Heart right ventricle (tissue), 16 donors: ENCODE measurements at regions not wholly inside any gene's neighbourhood (a gene's known extent, or its start where the extent isn't known, plus 50 kb on each side); places are given as distances from the start of the nearest gene placed in this dataset.

Experiments used
- ATAC-seq, 8 donors: fragments of 200-7000 bp; cut with Tn5 transposase; one replicate each; pipeline ENCODE4 v1.9.1; 2020; ENCODE audit warnings: mild to moderate bottlenecking in 8 of 8, moderate library complexity in 8 of 8, moderate number of reproducible peaks in 1 of 8
- DNase-seq, 2 donors: peaks; one replicate each; pipeline ENCODE4 v3.0.0-alpha.2; 2020
- H3K27ac ChIP-seq, 10 donors: fragments of 200-600 bp; sonication (generic) in 2 of 10; one replicate each; pipeline versions ENCODE4 v1.5.0 to v1.8.0; 2020 to 2022; ENCODE audit warnings: mild to moderate bottlenecking in 3 of 10
- H3K27me3 ChIP-seq, 7 donors: fragments of 200-600 bp; one replicate each; pipeline ENCODE4 v1.8.0; 2021 to 2022; ENCODE audit warnings: mild to moderate bottlenecking in 2 of 7
- H3K36me3 ChIP-seq, 9 donors: fragments of 200-600 bp; sonication (generic) in 1 of 9; one replicate each; pipeline versions ENCODE4 v1.5.0 to v1.8.0; 2020 to 2022; ENCODE audit warnings: mild to moderate bottlenecking in 2 of 9
- H3K4me1 ChIP-seq, 9 donors: fragments of 200-600 bp; sonication (generic) in 1 of 9; one replicate each; pipeline versions ENCODE4 v1.5.0 to v1.8.0; 2020 to 2022; ENCODE audit warnings: mild to moderate bottlenecking in 4 of 9
- H3K4me3 ChIP-seq, 10 donors: fragments of 200-600 bp; sonication (generic) in 2 of 10; one replicate each; pipeline versions ENCODE4 v1.5.0 to v1.8.0; 2020 to 2022; ENCODE audit warnings: mild to moderate bottlenecking in 7 of 10, moderate library complexity in 2 of 10
- H3K9me3 ChIP-seq, 11 donors: fragments of 200-600 bp in 10 of 11; sonication (generic) in 2 of 11; one replicate each; pipeline versions ENCODE4 v1.5.0 to v1.8.0; 2013 to 2022; ENCODE audit warnings: mild to moderate bottlenecking in 2 of 11, control low read depth in 1 of 11, moderate library complexity in 1 of 11
- WGBS, 2 donors: extraction: QIAGEN DNeasy Blood & Tissue Kit; methylation state at CpG; one replicate each; pipeline ENCODE4 v1.1.7; 2013; ENCODE audit warnings: inconsistent platforms in 1 of 2; 5-methylcytosine and 5-hydroxymethylcytosine counted together
- intact Hi-C, 10 donors: fragments of 100-400 bp; cut with DNase I; formaldehyde crosslinking; loops; one replicate each; pipeline versions ENCODE4 v1.11.1 to v1.14.2; 2022
- TF ChIP-seq, protein P1 (sequence below), 9 donors: fragments of 200-600 bp; sonication (generic) in 2 of 9; IDR thresholded peaks; one replicate each; pipeline versions ENCODE4 v1.5.0 to v1.8.0; 2021 to 2022; ENCODE audit warnings: antibody characterized with exemption in 9 of 9, mild to moderate bottlenecking in 5 of 9, moderate library complexity in 1 of 9
- donor health status: Arrhythmogenic right ventricular cardiomyopathy.
- donor health status: ischemic (EF 13 %, LVEDD 7.1; RV severe dilation, severe dysfunction).
- donor health status: healthy with polysubstance abuse.
- donor health status: DM: no; HTN: yes; CAD: no.
- donor health status: DM: no; HTN: no; CAD: no.
- donor health status: ischemic (EF 25% LVEDD 6.9; RV normal size, moderate dysfunction).
- donor health status: ischemic (EF 25% LVEDD 5.7; RV mildly dilated, moderate dysfunction).
- donor health status: healthy.
- donor health status: DM: yes; HTN: yes; CAD: no.
- donor health status: Ischemic cardiomyopathy.
- donor health status: ischemic (EF 35%, LVEDD 5.7; RV mildly dilated, moderate dysfunction).
- donor health status: nonischemic (EF 11% LVEDD 7.7; RV severe dilation, severe dysfunction).
- donor health status: DM: yes; HTN: yes; CAD: no.
- donor health status: PGD.
- donor health status: ischemic (EF 29% LVEDD 5.4; RV normal size, mild dysfunction).
- donor health status: nonischemic (EF 23%, LVEDD 6.1; RV moderate dilation, normal function).

DNA sequence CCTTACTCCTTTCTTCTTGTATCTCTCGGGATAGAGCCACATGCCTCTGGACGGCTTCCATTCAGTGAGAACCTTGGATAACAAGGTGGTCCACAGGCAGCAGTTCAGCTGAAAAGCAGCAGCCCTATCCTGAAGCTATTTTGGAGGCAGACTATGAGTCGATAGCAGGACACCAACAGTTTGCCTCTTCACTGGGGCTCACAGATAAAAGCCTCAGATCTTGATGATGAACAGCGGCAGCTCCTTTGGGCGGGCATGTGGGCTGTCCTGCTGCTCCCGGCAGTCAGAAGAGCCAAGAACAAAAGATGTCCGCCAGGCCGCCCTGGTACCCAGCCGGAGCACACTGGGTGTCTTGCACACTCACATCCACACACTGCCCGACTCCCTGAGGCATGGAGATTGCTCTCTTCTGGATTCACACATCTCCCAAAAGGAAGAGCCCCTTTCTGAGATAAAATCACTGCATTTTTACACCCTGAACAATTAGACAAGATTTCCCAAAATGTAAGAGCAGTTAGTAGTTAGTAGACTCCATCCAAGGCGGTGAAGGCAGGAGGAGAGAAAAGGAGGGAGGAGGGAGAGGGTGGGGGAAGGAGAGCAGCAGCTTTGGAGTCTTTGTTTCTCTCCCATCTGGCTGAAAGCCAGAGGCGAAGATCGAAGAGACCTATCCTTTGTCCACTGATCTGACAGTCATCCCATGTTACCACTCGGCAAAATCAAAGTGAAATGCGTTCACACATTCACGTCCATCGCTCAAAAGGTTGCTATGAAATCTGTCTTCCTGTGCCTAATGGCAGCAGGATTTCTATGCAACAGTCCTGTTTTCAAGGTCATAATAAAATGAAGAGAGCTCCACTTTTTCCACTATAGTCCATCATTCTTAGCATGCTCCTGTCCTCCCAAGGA is 90.1 kb upstream of the KLF7 start:
- intact Hi-C loops = loop anchor here in 2 of 10 donors (5.0 kb wide), 2 partner anchors 89 to 216 kb away; partner anchors contain the start of gene KLF7 (in 1 of the 2)
- TF ChIP-seq, protein P1, sequence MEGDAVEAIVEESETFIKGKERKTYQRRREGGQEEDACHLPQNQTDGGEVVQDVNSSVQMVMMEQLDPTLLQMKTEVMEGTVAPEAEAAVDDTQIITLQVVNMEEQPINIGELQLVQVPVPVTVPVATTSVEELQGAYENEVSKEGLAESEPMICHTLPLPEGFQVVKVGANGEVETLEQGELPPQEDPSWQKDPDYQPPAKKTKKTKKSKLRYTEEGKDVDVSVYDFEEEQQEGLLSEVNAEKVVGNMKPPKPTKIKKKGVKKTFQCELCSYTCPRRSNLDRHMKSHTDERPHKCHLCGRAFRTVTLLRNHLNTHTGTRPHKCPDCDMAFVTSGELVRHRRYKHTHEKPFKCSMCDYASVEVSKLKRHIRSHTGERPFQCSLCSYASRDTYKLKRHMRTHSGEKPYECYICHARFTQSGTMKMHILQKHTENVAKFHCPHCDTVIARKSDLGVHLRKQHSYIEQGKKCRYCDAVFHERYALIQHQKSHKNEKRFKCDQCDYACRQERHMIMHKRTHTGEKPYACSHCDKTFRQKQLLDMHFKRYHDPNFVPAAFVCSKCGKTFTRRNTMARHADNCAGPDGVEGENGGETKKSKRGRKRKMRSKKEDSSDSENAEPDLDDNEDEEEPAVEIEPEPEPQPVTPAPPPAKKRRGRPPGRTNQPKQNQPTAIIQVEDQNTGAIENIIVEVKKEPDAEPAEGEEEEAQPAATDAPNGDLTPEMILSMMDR (IDR thresholded peaks at IDR 0.05) = no peak
- Histone ChIP-seq H3K4me1 (peaks cover 15 to 70% (median 40%) of the 10 kb centered on the region in 9 donors), H3K9me3 (no peaks in the 10 kb centered on the region), H3K27ac (peak overlapping the region in 1 of 10 donors; percentile 69), H3K4me3 (no peak overlapping the region), H3K27me3 (no peaks in the 10 kb centered on the region), H3K36me3 (no peaks in the 10 kb centered on the region)
- WGBS, 2 donors = 85 to 86% methylated on average over 17 of the region's 17 CpGs
- ATAC-seq (no peak), DNase-seq (no peak)

- H3K4me3 ChIP-seq = no peak overlapping the region
- H3K27me3 ChIP-seq = no peaks in the 10 kb centered on the region
- H3K4me1 ChIP-seq = peaks cover 15 to 62% (median 40%) of the 10 kb centered on the region in 9 donors
- TF ChIP-seq, protein P1 (IDR thresholded peaks at IDR 0.05) = no peak
- WGBS, 2 donors = 53 to 66% methylated on average over 10 of the region's 10 CpGs
- no peak for ATAC-seq
- H3K36me3 ChIP-seq = no peaks in the 10 kb centered on the region
- H3K27ac ChIP-seq = peak overlapping the region in 3 of 10 donors; percentile 9 to 68 (median 65)
- no peak for DNase-seq
- intact Hi-C loops = loop anchor here in 2 of 10 donors (5.0 kb wide), 2 partner anchors 89 to 216 kb away; partner anchors contain the start of gene KLF7 (in 1 of the 2)
- no peaks in the 10 kb centered on the region for H3K9me3 ChIP-seq
Observed at GRCh38 chr2:207256476-207257207, 90.9 kb upstream of the KLF7 start.

- peaks cover 15 to 58% (median 40%) of the 10 kb centered on the region in 9 donors for H3K4me1 ChIP-seq
- peak overlapping the region in 9 of 10 donors; percentile 39 to 69 (median 65) for H3K27ac ChIP-seq
- no peaks in the 10 kb centered on the region for H3K9me3 ChIP-seq
- no peak overlapping the region for H3K4me3 ChIP-seq
- TF ChIP-seq, protein P1 (IDR thresholded peaks at IDR 0.05) = no peak
- DNase-seq (no peak), ATAC-seq (no peak)
- WGBS, 2 donors = 56 to 68% methylated on average over 11 of the region's 11 CpGs
- intact Hi-C loops = loop anchor here in 3 of 10 donors (2.0 to 5.0 kb wide), 4 partner anchors 77 to 215 kb away; partner anchors contain the start of gene KLF7 (in 1 of the 3)
- H3K27me3 ChIP-seq = no peaks in the 10 kb centered on the region
- no peaks in the 10 kb centered on the region for H3K36me3 ChIP-seq
Observed at GRCh38 chr2:207257251-207258250, 91.8 kb upstream of the KLF7 start.
